ENCODE measurements at regions not wholly inside any gene's neighbourhood (a gene's known extent, or its start where the extent isn't known, plus 50 kb on each side); places are given as distances from the start of the nearest gene placed in this dataset.

- TF ChIP-seq ZNF138 (CRISPR knock-in tag; conservative IDR thresholded peaks at IDR 0.05) (no peak), FOXJ3 (CRISPR knock-in tag; IDR thresholded peaks at IDR 0.05; ENCODE audit: borderline replicate concordance) (no peak), ZNF671 (CRISPR knock-in tag; IDR thresholded peaks at IDR 0.05) (no peak), USF1 (CRISPR knock-in tag; IDR thresholded peaks at IDR 0.05) (no peak)
Measured at GRCh38 chr11:134682577-134682976, 270.5 kb upstream of the B3GAT1 start (continued).

- Mint-ChIP-seq H3K9me3 (no peaks in the 10 kb centered on the region), H3K4me3 (no peak overlapping the region), H3K27ac (no peak overlapping the region), H3K27me3 (ENCODE audit: low read depth) (no peaks in the 10 kb centered on the region), H3K4me1 (no peaks in the 10 kb centered on the region), H3K36me3 (no peaks in the 10 kb centered on the region)
- ChIA-PET CTCF (interaction anchor here (0.7 to 1.2 kb wide), 2 partner anchors 112 to 143 kb away, joined by 3 read pairs; no protein-coding TSS in a partner anchor), POLR2A (no interaction called here)
- TF ChIP-seq NR3C1 (CRISPR knock-in tag; conservative IDR thresholded peaks at IDR 0.05; ENCODE audit: low read depth) (no peak), ERG (CRISPR knock-in tag; IDR thresholded peaks at IDR 0.05) (no peak), FOXJ3 (CRISPR knock-in tag; IDR thresholded peaks at IDR 0.05; ENCODE audit: borderline replicate concordance) (no peak), NR2C2 (CRISPR knock-in tag; IDR thresholded peaks at IDR 0.05) (no peak), ZMAT4 (CRISPR knock-in tag; IDR thresholded peaks at IDR 0.05) (no peak), SMAD4 (CRISPR knock-in tag; IDR thresholded peaks at IDR 0.05) (no peak), ZNF416 (CRISPR knock-in tag; IDR thresholded peaks at IDR 0.05) (no peak), E2F5 (CRISPR knock-in tag; IDR thresholded peaks at IDR 0.05) (no peak), ATF2 (CRISPR knock-in tag; IDR thresholded peaks at IDR 0.05; ENCODE audit: borderline replicate concordance, low read depth) (no peak), ZNF532 (CRISPR knock-in tag; IDR thresholded peaks at IDR 0.05; ENCODE audit: borderline replicate concordance) (no peak), TEAD1 (CRISPR knock-in tag; IDR thresholded peaks at IDR 0.05) (no peak), ZNF232 (CRISPR knock-in tag; IDR thresholded peaks at IDR 0.05) (no peak), AR (CRISPR knock-in tag; IDR thresholded peaks at IDR 0.05) (no peak), ATF3 (CRISPR knock-in tag; conservative IDR thresholded peaks at IDR 0.05) (no peak)
- ATAC-seq (no peak), DNase-seq (ENCODE audit: low spot score) (no peak)
Measured at GRCh38 chr11:134679592-134679991, 267.6 kb upstream of the B3GAT1 start.

All from WTC11 (cell line).